OCI-LY7 (cell line): ENCODE measurements at regions not wholly inside any gene's neighbourhood (a gene's known extent, or its start where the extent isn't known, plus 50 kb on each side); places are given as distances from the start of the nearest gene placed in this dataset.

Experiments used
- EZH2phosphoT487 ChIP-seq: fragments of 200-600 bp; sonication (generic); IDR thresholded peaks from 2 replicates; pipeline ENCODE4 v1.6.1; 2018; ENCODE audit warnings: low read depth, borderline replicate concordance, mild to moderate bottlenecking, mixed run types, antibody characterized with exemption, low read length, moderate library complexity, mixed read lengths
- TF ChIP-seq, protein P1 (sequence below): fragments of 200-600 bp; sonication (generic); conservative IDR thresholded peaks from 2 replicates; pipeline ENCODE4 v1.5.1; 2014; ENCODE audit warnings: mild to moderate bottlenecking, antibody characterized with exemption, low read length, moderate library complexity, mixed read lengths

GRCh38 chrX:69080855-69081465 lies 84.3 kb downstream of the PJA1 start:
- TF ChIP-seq, protein P1, sequence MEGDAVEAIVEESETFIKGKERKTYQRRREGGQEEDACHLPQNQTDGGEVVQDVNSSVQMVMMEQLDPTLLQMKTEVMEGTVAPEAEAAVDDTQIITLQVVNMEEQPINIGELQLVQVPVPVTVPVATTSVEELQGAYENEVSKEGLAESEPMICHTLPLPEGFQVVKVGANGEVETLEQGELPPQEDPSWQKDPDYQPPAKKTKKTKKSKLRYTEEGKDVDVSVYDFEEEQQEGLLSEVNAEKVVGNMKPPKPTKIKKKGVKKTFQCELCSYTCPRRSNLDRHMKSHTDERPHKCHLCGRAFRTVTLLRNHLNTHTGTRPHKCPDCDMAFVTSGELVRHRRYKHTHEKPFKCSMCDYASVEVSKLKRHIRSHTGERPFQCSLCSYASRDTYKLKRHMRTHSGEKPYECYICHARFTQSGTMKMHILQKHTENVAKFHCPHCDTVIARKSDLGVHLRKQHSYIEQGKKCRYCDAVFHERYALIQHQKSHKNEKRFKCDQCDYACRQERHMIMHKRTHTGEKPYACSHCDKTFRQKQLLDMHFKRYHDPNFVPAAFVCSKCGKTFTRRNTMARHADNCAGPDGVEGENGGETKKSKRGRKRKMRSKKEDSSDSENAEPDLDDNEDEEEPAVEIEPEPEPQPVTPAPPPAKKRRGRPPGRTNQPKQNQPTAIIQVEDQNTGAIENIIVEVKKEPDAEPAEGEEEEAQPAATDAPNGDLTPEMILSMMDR = no peak
- no peak for TF ChIP-seq EZH2phosphoT487
